K562 (cell line): ENCODE measurements at regions not wholly inside any gene's neighbourhood (a gene's known extent, or its start where the extent isn't known, plus 50 kb on each side); places are given as distances from the start of the nearest gene placed in this dataset.

Experiments
- ATAC-seq: fragments of 200-7000 bp; cut with Tn5 transposase; 3 replicates; pipeline ENCODE4 v1.9.1; 2020; ENCODE audit warnings: moderate library complexity
- BruUV-seq: library from RNA; stranded (reverse); fragments of 400-500 nt; replicated peaks from 2 replicates; lab custom pipeline; 2021; lab: Mats Ljungman, UMichigan
- CTCF ChIA-PET: fragments of 300-600 bp; formaldehyde crosslinking; extraction: SDS; loops from one replicate; lab custom pipeline; 2021; ENCODE audit warnings: low intra/inter-chr PET ratio; lab: Yijun Ruan, JAX
- POLR2A ChIA-PET: fragments of 300-600, 350-650 bp; sonication (Branson Sonifier 250); formaldehyde crosslinking; extraction: SDS; loops from one replicate; lab custom pipeline; 2021; ENCODE audit warnings: antibody characterized with exemption, inconsistent platforms; lab: Yijun Ruan, JAX
- DNase-seq, 4 experiments: peaks; one replicate each; pipeline versions ENCODE4 v3.0.0 to v3.0.0-alpha.2; 2011 to 2018; ENCODE audit warnings: low spot score in 3 of 4, mixed read lengths in 3 of 4; ENCODE audit errors: extremely low read depth in 1 of 4
- FAIRE-seq: peaks from 2 replicates; lab custom pipeline; 2011; peaks lifted over from hg19 to GRCh38; lab: Jason Lieb, UNC
- H2AFZ ChIP-seq: 2 replicates; pipeline ENCODE4 v1.6.0; 2011; ENCODE audit warnings: low read depth, low read length, control low read depth, inconsistent platforms
- H3K27ac ChIP-seq: fragments of 200-600 bp; 3 replicates; pipeline ENCODE4 v1.8.0; 2011; ENCODE audit warnings: low read depth, mild to moderate bottlenecking, control low read depth, inconsistent platforms, low read length, moderate library complexity, mixed read lengths; ENCODE audit errors: extremely low read depth
- H3K27me3 ChIP-seq, 2 experiments: fragments of 300-600 bp in 1 of 2; 2 replicates in 1 of 2; 3 replicates in 1 of 2; pipeline versions ENCODE4 v1.6.0 to v1.8.0; 2011; ENCODE audit warnings: inconsistent platforms in 2 of 2, low read length in 2 of 2, mild to moderate bottlenecking in 1 of 2, mixed read lengths in 1 of 2, moderate library complexity in 1 of 2; ENCODE audit not compliant: control insufficient read depth in 2 of 2, insufficient read depth in 2 of 2
- H3K36me3 ChIP-seq: fragments of 300-600 bp; 3 replicates; pipeline ENCODE4 v1.8.0; 2011; ENCODE audit warnings: mild to moderate bottlenecking, low read length, inconsistent platforms; ENCODE audit not compliant: control insufficient read depth, insufficient read depth
- H3K4me1 ChIP-seq, 2 experiments: fragments of 200-600 bp in 1 of 2; replicated peaks in 1 of 2; 2 replicates in 1 of 2; 3 replicates in 1 of 2; pipeline versions ENCODE4 v1.5.1 to v1.8.0; 2011; ENCODE audit warnings: inconsistent platforms in 2 of 2, low read length in 2 of 2, mild to moderate bottlenecking in 1 of 2, mixed read lengths in 1 of 2, moderate library complexity in 1 of 2; ENCODE audit not compliant: control insufficient read depth in 2 of 2, insufficient read depth in 2 of 2
- H3K4me2 ChIP-seq: 2 replicates; pipeline ENCODE4 v1.6.1; 2011; ENCODE audit warnings: low read length, control low read depth, inconsistent platforms, mixed read lengths; ENCODE audit not compliant: insufficient read depth
- H3K4me3 ChIP-seq: fragments of 200-600 bp; sonication (generic), shearing (Covaris generic); 2 replicates; pipeline ENCODE4 v1.5.1; 2016; ENCODE audit warnings: control low read depth, inconsistent platforms
- H3K79me2 ChIP-seq: fragments of 200-600 bp; 3 replicates; pipeline ENCODE4 v1.8.0; 2011; ENCODE audit warnings: low read length, inconsistent platforms; ENCODE audit not compliant: control insufficient read depth, insufficient read depth
- H3K9ac ChIP-seq, 2 experiments: 2 replicates each; pipeline versions ENCODE4 v1.6.0 to v1.6.1; 2011; ENCODE audit warnings: low read depth in 2 of 2, low read length in 2 of 2, control low read depth in 1 of 2, inconsistent platforms in 1 of 2, mild to moderate bottlenecking in 1 of 2, mixed read lengths in 1 of 2; ENCODE audit not compliant: insufficient read depth in 1 of 2
- H3K9me1 ChIP-seq: one replicate; pipeline ENCODE4 v1.6.0; 2011; ENCODE audit warnings: inconsistent platforms, mild to moderate bottlenecking, low read length, moderate library complexity; ENCODE audit not compliant: control insufficient read depth, insufficient read depth
- H3K9me3 ChIP-seq: replicated peaks from 2 replicates; pipeline ENCODE4 v1.5.1; 2011; ENCODE audit warnings: low read depth, low read length, inconsistent platforms; ENCODE audit not compliant: control insufficient read depth, insufficient read depth
- H4K20me1 ChIP-seq: replicated peaks from 2 replicates; pipeline ENCODE4 v1.6.1; 2011; ENCODE audit warnings: low read length, inconsistent platforms, mixed read lengths; ENCODE audit not compliant: control insufficient read depth, insufficient read depth
- BDP1 ChIP-seq: IDR thresholded peaks from 3 replicates; pipeline ENCODE4 v1.6.1; 2011; ENCODE audit not compliant: insufficient read length, insufficient read depth
- EP400 ChIP-seq: fragments of 450-650 bp; IDR thresholded peaks from 2 replicates; pipeline ENCODE4 v1.6.1; 2017; ENCODE audit warnings: antibody characterized with exemption, mild to moderate bottlenecking, moderate library complexity
- FOXA1 ChIP-seq: fragments of 450-650 bp; IDR thresholded peaks from 2 replicates; pipeline ENCODE4 v1.6.1; 2016; ENCODE audit warnings: mild to moderate bottlenecking, borderline replicate concordance
- GABPB2 ChIP-seq: fragments of 250-450 bp; sonication (Bioruptor Pico); conservative IDR thresholded peaks from 2 replicates; pipeline ENCODE4 v1.5.1; 2021; ENCODE audit warnings: mild to moderate bottlenecking
- SAFB2 ChIP-seq: fragments of 200-400 bp; formaldehyde crosslinking; IDR thresholded peaks from 2 replicates; pipeline ENCODE4 v1.6.1; 2018; ENCODE audit warnings: borderline replicate concordance, low read length, low read depth, moderate library complexity; ENCODE audit not compliant: severe bottlenecking
- ZNF143 ChIP-seq: sonication (generic); formaldehyde crosslinking; IDR thresholded peaks from 2 replicates; pipeline ENCODE4 v1.9.0; 2022; ENCODE audit warnings: mild to moderate bottlenecking, missing genetic modification reagents
- WGBS: fragments of 100-300 bp; shearing (Covaris generic); methylation state at CpG from one replicate; pipeline ENCODE4 v1.1.6; 2016; ENCODE audit warnings: low coverage, mixed read lengths; ENCODE audit not compliant: insufficient coverage; ENCODE audit errors: missing lambda C conversion rate; 5-methylcytosine and 5-hydroxymethylcytosine counted together
- in situ Hi-C: fragments of 300-500 bp; cut with MboI; formaldehyde crosslinking; loops from 4 replicates; pipeline ENCODE4 v1.15.0; 2018; ENCODE audit warnings: inconsistent platforms, mixed read lengths
- intact Hi-C: fragments of 100-400 bp; cut with micrococcal nuclease; formaldehyde crosslinking; loops from 2 replicates; pipeline ENCODE4 v1.14.2; 2022
- TF ChIP-seq, protein P1 (sequence below): sonication (generic); formaldehyde crosslinking; IDR thresholded peaks from 2 replicates; pipeline ENCODE4 v1.9.0; 2022; ENCODE audit warnings: mild to moderate bottlenecking, missing genetic modification reagents
- TF ChIP-seq, protein P2 (sequence below): fragments of 250-450 bp; sonication (Bioruptor Pico); IDR thresholded peaks from 2 replicates; pipeline ENCODE4 v1.5.0; 2020; ENCODE audit warnings: mild to moderate bottlenecking, borderline replicate concordance
- TF ChIP-seq, protein P3 (sequence below), 3 experiments: fragments of 200-800 bp in 1 of 3; sonication (Bioruptor generic) in 1 of 3; sonication (generic) in 1 of 3; formaldehyde crosslinking in 1 of 3; IDR thresholded peaks; 2 replicates each; pipeline versions ENCODE4 v1.6.1 to v1.8.0; 2016 to 2022; ENCODE audit warnings: mild to moderate bottlenecking in 2 of 3, missing compliant biosample characterization in 2 of 3, missing genetic modification characterization in 2 of 3, missing genetic modification reagents in 1 of 3

DNA sequence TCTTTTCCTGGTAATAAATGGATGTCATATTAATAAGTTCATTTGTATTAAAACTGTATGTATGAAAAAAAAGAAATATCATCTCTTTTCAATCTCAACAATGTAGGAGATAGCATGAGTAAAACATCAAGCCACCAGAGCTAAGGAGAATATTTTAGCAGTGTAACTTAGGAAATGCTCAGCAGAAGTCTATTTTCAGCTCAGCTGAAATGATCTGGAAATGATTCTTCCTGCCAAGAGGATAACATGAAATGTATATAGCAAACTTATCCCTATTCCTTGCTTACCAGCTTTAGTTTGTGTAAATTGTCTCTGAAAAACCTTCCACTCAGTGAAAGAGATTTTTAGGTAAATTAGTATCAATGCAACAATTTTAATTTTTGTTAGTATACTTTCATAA, 1194.4 kb downstream of the SLITRK1 start:
- no peak for ATAC-seq
- H3K9ac ChIP-seq = no peak overlapping the region
- H3K36me3 ChIP-seq = no peaks in the 10 kb centered on the region
- no peak overlapping the region for H2AFZ ChIP-seq
- no peak overlapping the region for H3K4me2 ChIP-seq
- in situ Hi-C loops (no loop called here), intact Hi-C loops (no loop called here)
- no peak for FAIRE-seq
- no peaks in the 10 kb centered on the region for H3K27me3 ChIP-seq
- H3K9me3 ChIP-seq = no peaks in the 10 kb centered on the region
- no peaks in the 10 kb centered on the region for H3K9me1 ChIP-seq
- POLR2A ChIA-PET = no interaction called here
- no peak overlapping the region for H3K4me3 ChIP-seq
- no TSS peak for BruUV-seq
- no peaks in the 10 kb centered on the region for H3K4me1 ChIP-seq
- TF ChIP-seq SAFB2 = no peak
- TF ChIP-seq BDP1 = no peak
- TF ChIP-seq, protein P1, sequence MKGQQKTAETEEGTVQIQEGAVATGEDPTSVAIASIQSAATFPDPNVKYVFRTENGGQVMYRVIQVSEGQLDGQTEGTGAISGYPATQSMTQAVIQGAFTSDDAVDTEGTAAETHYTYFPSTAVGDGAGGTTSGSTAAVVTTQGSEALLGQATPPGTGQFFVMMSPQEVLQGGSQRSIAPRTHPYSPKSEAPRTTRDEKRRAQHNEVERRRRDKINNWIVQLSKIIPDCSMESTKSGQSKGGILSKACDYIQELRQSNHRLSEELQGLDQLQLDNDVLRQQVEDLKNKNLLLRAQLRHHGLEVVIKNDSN = no peak
- CTCF ChIA-PET = no interaction called here
- no peak for DNase-seq
- H3K79me2 ChIP-seq = no peaks in the 10 kb centered on the region
- no peaks in the 10 kb centered on the region for H4K20me1 ChIP-seq
- H3K27ac ChIP-seq = no peak overlapping the region

DNA sequence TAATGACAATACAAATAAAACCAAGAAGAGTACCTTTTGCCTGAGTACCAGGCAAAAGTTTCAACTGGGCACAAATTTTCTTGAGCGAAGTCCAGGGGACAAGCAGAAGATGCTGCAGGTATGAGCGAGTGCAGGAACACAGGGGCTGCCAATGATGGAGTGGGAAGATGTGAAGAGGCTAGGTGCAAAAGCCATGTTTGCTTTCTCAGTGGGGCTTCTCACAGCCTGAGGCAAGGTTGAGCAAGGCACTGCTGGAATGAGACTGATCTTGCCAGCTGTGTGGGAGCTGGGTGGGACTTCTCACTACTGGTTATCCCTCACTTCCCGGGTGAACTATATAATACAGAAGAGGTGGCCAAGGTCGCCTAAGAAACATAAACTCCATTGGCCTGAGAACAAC, 1200.7 kb downstream of the SLITRK1 start:
- ChIA-PET CTCF (no interaction called here), POLR2A (no interaction called here)
- DNase-seq (no peak), FAIRE-seq (no peak), ATAC-seq (no peak)
- Histone ChIP-seq H3K36me3 (no peaks in the 10 kb centered on the region), H4K20me1 (no peaks in the 10 kb centered on the region), H3K4me1 (no peaks in the 10 kb centered on the region), H3K79me2 (no peaks in the 10 kb centered on the region), H3K9ac (no peak overlapping the region), H3K27ac (no peak overlapping the region), H3K27me3 (no peaks in the 10 kb centered on the region), H3K4me3 (no peak overlapping the region), H3K9me1 (no peaks in the 10 kb centered on the region), H3K4me2 (no peak overlapping the region), H2AFZ (no peak overlapping the region), H3K9me3 (no peaks in the 10 kb centered on the region)
- no TSS peak for BruUV-seq
- in situ Hi-C loops (no loop called here), intact Hi-C loops (no loop called here)
- TF ChIP-seq, protein P2, sequence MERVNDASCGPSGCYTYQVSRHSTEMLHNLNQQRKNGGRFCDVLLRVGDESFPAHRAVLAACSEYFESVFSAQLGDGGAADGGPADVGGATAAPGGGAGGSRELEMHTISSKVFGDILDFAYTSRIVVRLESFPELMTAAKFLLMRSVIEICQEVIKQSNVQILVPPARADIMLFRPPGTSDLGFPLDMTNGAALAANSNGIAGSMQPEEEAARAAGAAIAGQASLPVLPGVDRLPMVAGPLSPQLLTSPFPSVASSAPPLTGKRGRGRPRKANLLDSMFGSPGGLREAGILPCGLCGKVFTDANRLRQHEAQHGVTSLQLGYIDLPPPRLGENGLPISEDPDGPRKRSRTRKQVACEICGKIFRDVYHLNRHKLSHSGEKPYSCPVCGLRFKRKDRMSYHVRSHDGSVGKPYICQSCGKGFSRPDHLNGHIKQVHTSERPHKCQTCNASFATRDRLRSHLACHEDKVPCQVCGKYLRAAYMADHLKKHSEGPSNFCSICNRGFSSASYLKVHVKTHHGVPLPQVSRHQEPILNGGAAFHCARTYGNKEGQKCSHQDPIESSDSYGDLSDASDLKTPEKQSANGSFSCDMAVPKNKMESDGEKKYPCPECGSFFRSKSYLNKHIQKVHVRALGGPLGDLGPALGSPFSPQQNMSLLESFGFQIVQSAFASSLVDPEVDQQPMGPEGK (CRISPR knock-in tag) = no peak
- TF ChIP-seq ZNF143 (CRISPR knock-in tag) (no peak), GABPB2 (CRISPR knock-in tag) (no peak), FOXA1 (no peak), EP400 (no peak)
- TF ChIP-seq, protein P3, sequence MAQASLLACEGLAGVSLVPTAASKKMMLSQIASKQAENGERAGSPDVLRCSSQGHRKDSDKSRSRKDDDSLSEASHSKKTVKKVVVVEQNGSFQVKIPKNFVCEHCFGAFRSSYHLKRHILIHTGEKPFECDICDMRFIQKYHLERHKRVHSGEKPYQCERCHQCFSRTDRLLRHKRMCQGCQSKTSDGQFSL (CRISPR knock-in tag; IDR thresholded peaks at IDR 0.05) = no peak
- TF ChIP-seq, protein P3 (tag; IDR thresholded peaks at IDR 0.05) = no peak
- WGBS = 0% methylated on average over 4 of the region's 4 CpGs
